Upper lobe of left lung (tissue), 6 donors: ENCODE measurements at regions not wholly inside any gene's neighbourhood (a gene's known extent, or its start where the extent isn't known, plus 50 kb on each side); places are given as distances from the start of the nearest gene placed in this dataset.

Experiments
- ATAC-seq, 2 donors: fragments of 200-7000 bp; cut with Tn5 transposase; one replicate each; pipeline ENCODE4 v1.9.1; 2022; ENCODE audit warnings: mild to moderate bottlenecking in 2 of 2, moderate library complexity in 2 of 2; ENCODE audit not compliant: low FRiP score in 2 of 2
- DNase-seq, 2 donors: peaks; one replicate each; pipeline ENCODE4 v3.0.0-alpha.2; 2019 to 2020
- H3K27ac ChIP-seq, 4 donors: fragments of 200-600 bp; sonication (generic); one replicate each; pipeline ENCODE4 v1.5.1; 2016 to 2019
- H3K27me3 ChIP-seq, 4 donors: fragments of 200-600 bp; sonication (generic); one replicate each; pipeline ENCODE4 v1.5.1; 2017 to 2019
- H3K36me3 ChIP-seq, 4 donors: fragments of 200-600 bp; sonication (generic); one replicate each; pipeline ENCODE4 v1.5.1; 2016 to 2019
- H3K4me1 ChIP-seq, 4 donors: fragments of 200-600 bp; sonication (generic); one replicate each; pipeline ENCODE4 v1.5.1; 2018 to 2019
- H3K4me3 ChIP-seq, 4 donors: fragments of 200-600 bp; sonication (generic); one replicate each; pipeline ENCODE4 v1.5.1; 2017 to 2019; ENCODE audit warnings: mild to moderate bottlenecking in 2 of 4, moderate library complexity in 1 of 4
- H3K9me3 ChIP-seq, 4 donors: fragments of 200-600 bp; sonication (generic); one replicate each; pipeline ENCODE4 v1.5.1; 2018 to 2019
- EP300 ChIP-seq, 4 donors: sonication (generic); formaldehyde crosslinking; IDR thresholded peaks; one replicate each; pipeline ENCODE4 v1.5.1; 2017; ENCODE audit warnings: antibody characterized with exemption in 4 of 4, control low read depth in 2 of 4
- POLR2A ChIP-seq, 4 donors: fragments of 450-650 bp; IDR thresholded peaks; one replicate each; pipeline ENCODE4 v1.5.1; 2016 to 2017; ENCODE audit warnings: antibody characterized with exemption in 4 of 4, mild to moderate bottlenecking in 2 of 4
- POLR2AphosphoS5 ChIP-seq, 2 donors: sonication (generic); formaldehyde crosslinking; IDR thresholded peaks; one replicate each; pipeline ENCODE4 v1.5.1; 2017; ENCODE audit warnings: antibody characterized with exemption in 2 of 2
- WGBS, 2 donors: methylation state at CpG; one replicate each; pipeline ENCODE4 v1.1.5; 2017 to 2018; 5-methylcytosine and 5-hydroxymethylcytosine counted together
- TF ChIP-seq, protein P1 (sequence below), 6 experiments: fragments of 450-650 bp in 4 of 6; fragments of 200-600 bp in 2 of 6; sonication (generic) in 2 of 6; IDR thresholded peaks; one replicate each; pipeline ENCODE4 v1.5.1; 2016 to 2019; ENCODE audit warnings: antibody characterized with exemption in 6 of 6
- donor health status: DM: no; HTN: no; CAD: no; lungs with moderate emphysema.
- donor health status: DM: no; HTN: yes; CAD: no; lungs with severe emphysema.

GRCh38 chr4:38611676-38612075, 52.3 kb upstream of the KLF3 start:
- peak overlapping the region in 1 of 4 donors; percentile 23 for H3K4me3 ChIP-seq

DNA sequence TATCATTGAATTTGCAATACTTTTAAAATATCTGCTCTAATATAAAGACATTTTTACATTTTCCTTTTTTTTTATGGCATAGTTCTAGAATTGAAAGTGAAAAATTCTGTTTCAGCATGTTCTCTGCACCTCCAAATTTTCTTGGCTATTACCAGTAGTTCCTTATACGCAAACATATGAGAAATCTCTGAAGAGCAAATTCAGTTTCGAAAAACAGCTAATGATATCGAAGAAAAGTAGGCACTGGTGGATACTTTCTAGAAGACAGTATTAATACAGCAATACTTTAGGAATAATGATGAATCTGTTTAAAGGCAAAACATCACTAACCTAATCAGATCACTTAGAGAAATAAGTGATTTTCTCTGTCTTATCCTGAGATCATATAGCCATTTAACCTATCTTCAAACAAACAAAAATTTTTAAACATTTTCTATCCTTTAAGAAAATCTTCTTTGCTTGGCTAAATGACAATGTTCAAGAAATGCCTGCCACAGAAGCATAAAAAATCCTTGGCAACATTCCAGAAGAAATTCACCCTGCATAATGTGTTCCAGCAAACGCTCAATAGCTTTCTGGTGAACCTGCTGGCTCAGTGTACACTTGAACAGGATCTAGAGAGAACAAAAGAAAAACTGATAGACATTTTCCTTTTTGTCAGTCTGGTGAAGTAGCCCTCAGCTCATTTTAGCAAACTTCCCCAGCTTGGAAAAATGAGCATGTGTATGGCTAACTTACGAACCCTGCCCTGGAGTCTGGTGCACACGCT, 51.2 kb upstream of the KLF3 start:
- H3K9me3 ChIP-seq, result no peaks in the 10 kb centered on the region
- H3K27ac ChIP-seq, result no peak overlapping the region
- DNase-seq (no peak), ATAC-seq (no peak)
- no peaks in the 10 kb centered on the region for H3K27me3 ChIP-seq
- no peak overlapping the region for H3K4me3 ChIP-seq
- H3K4me1 ChIP-seq, result peaks cover 17 to 57% (median 42%) of the 10 kb centered on the region in 4 donors
- 56 to 65% methylated on average over 6 of the region's 6 CpGs for WGBS, 2 donors
- TF ChIP-seq POLR2A (IDR thresholded peaks at IDR 0.05), result no peak
- no peak for TF ChIP-seq POLR2AphosphoS5 (IDR thresholded peaks at IDR 0.05)
- TF ChIP-seq, protein P1, sequence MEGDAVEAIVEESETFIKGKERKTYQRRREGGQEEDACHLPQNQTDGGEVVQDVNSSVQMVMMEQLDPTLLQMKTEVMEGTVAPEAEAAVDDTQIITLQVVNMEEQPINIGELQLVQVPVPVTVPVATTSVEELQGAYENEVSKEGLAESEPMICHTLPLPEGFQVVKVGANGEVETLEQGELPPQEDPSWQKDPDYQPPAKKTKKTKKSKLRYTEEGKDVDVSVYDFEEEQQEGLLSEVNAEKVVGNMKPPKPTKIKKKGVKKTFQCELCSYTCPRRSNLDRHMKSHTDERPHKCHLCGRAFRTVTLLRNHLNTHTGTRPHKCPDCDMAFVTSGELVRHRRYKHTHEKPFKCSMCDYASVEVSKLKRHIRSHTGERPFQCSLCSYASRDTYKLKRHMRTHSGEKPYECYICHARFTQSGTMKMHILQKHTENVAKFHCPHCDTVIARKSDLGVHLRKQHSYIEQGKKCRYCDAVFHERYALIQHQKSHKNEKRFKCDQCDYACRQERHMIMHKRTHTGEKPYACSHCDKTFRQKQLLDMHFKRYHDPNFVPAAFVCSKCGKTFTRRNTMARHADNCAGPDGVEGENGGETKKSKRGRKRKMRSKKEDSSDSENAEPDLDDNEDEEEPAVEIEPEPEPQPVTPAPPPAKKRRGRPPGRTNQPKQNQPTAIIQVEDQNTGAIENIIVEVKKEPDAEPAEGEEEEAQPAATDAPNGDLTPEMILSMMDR (IDR thresholded peaks at IDR 0.05), result no peak
- TF ChIP-seq EP300 (IDR thresholded peaks at IDR 0.05), result no peak
- H3K36me3 ChIP-seq, result no peaks in the 10 kb centered on the region

More at GRCh38 chr4:38611676-38612075, 52.3 kb upstream of the KLF3 start:
- Histone ChIP-seq H3K27ac (no peak overlapping the region), H3K4me1 (peaks cover 17 to 58% (median 39%) of the 10 kb centered on the region in 4 donors), H3K9me3 (no peaks in the 10 kb centered on the region), H3K27me3 (no peaks in the 10 kb centered on the region), H3K36me3 (no peaks in the 10 kb centered on the region)
- no peak for TF ChIP-seq POLR2AphosphoS5 (IDR thresholded peaks at IDR 0.05)
- no peak for TF ChIP-seq EP300 (IDR thresholded peaks at IDR 0.05)
- no peak for TF ChIP-seq POLR2A (IDR thresholded peaks at IDR 0.05)
- TF ChIP-seq, protein P1 (IDR thresholded peaks at IDR 0.05), result no peak
- WGBS, 2 donors, result 51 to 58% methylated on average over 3 of the region's 3 CpGs
- DNase-seq (no peak), ATAC-seq (no peak)
